ENCODE measurements at regions not wholly inside any gene's neighbourhood (a gene's known extent, or its start where the extent isn't known, plus 50 kb on each side); places are given as distances from the start of the nearest gene placed in this dataset.

- Histone ChIP-seq H3K27ac (replicated peaks) (no peak overlapping the region), H3K27me3 (ENCODE audit: insufficient read depth, poor library complexity, severe bottlenecking) (no peaks in the 10 kb centered on the region), H3K4me3 (replicated peaks; ENCODE audit: insufficient read depth, low read length) (no peak overlapping the region)
- DNase-seq (ENCODE audit: low read depth in 1 of 2, low spot score in 1 of 2) = no peak
- TF ChIP-seq POLR2AphosphoS5 (IDR thresholded peaks at IDR 0.05; ENCODE audit: low read depth) = no peak
- no peak for TF ChIP-seq SPI1 (IDR thresholded peaks at IDR 0.05; ENCODE audit: borderline replicate concordance, low read depth)
- no peak for TF ChIP-seq REST (IDR thresholded peaks at IDR 0.05; ENCODE audit: insufficient replicate concordance, low read depth)
Measured at GRCh38 chr5:6108540-6108848, 269.9 kb downstream of the MED10 start.

DNA sequence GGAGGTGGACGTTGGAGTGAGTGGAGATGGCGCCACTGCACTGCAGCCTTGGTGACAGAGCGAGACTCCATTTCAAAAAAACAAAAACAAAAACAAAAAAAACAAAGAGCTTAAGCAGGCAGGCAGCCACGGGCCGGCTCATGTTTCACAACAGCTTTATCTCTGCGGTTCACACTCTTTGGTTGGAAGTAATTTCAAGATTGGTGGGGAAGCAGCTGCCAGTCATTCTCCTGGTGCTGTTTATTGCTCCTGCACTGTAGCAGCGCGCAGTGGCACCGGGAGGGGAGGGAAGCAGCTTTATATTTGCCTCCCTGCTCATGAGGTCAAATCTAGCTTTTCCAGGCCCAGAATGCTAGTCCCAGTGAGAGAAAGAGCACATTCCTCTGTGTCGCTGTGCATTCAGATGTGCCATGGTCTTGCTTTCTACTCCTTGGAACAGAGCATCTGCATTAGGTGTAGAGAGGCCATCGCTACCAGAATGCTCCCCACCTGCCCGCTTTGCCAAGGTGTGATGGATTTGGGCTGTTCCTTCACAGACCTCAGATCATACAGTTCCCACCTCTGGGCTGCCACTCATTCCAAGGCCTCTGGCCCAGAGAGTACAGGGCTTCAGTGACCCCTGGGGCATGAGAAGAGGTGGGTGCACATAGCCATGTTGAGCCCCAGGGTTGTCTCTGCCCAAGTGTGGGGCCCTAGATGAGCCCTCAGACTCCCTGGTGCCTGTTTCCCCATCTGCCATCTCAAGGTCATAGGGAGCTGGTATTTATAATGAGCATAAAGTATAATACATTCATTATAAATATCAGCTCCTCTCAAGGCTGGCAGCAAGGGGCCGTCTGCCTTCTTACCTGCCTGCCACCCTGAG lies 270.4 kb downstream of the MED10 start:
- no peak for TF ChIP-seq REST (IDR thresholded peaks at IDR 0.05; ENCODE audit: insufficient replicate concordance, low read depth)
- no peak for TF ChIP-seq SPI1 (IDR thresholded peaks at IDR 0.05; ENCODE audit: borderline replicate concordance, low read depth)
- no peak for TF ChIP-seq GABPA (IDR thresholded peaks at IDR 0.05; ENCODE audit: low read depth)
- TF ChIP-seq POLR2AphosphoS5 (IDR thresholded peaks at IDR 0.05; ENCODE audit: low read depth) = no peak
- TF ChIP-seq, protein P1, sequence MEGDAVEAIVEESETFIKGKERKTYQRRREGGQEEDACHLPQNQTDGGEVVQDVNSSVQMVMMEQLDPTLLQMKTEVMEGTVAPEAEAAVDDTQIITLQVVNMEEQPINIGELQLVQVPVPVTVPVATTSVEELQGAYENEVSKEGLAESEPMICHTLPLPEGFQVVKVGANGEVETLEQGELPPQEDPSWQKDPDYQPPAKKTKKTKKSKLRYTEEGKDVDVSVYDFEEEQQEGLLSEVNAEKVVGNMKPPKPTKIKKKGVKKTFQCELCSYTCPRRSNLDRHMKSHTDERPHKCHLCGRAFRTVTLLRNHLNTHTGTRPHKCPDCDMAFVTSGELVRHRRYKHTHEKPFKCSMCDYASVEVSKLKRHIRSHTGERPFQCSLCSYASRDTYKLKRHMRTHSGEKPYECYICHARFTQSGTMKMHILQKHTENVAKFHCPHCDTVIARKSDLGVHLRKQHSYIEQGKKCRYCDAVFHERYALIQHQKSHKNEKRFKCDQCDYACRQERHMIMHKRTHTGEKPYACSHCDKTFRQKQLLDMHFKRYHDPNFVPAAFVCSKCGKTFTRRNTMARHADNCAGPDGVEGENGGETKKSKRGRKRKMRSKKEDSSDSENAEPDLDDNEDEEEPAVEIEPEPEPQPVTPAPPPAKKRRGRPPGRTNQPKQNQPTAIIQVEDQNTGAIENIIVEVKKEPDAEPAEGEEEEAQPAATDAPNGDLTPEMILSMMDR (IDR thresholded peaks at IDR 0.05; ENCODE audit: insufficient read depth, low read length) = no peak
- no peak for DNase-seq (ENCODE audit: low read depth in 1 of 2, low spot score in 1 of 2)
- H3K27me3 ChIP-seq (ENCODE audit: insufficient read depth, poor library complexity, severe bottlenecking) = no peaks in the 10 kb centered on the region
- H3K27ac ChIP-seq (replicated peaks) = no peak overlapping the region
- no peak overlapping the region for H3K4me3 ChIP-seq (replicated peaks; ENCODE audit: insufficient read depth, low read length)

- Histone ChIP-seq H3K4me3 (replicated peaks; ENCODE audit: insufficient read depth, low read length) (no peak overlapping the region), H3K27ac (replicated peaks) (no peak overlapping the region), H3K27me3 (ENCODE audit: insufficient read depth, poor library complexity, severe bottlenecking) (no peaks in the 10 kb centered on the region)
- DNase-seq (ENCODE audit: low read depth in 1 of 2, low spot score in 1 of 2) = no peak
- no peak for TF ChIP-seq POLR2AphosphoS5 (IDR thresholded peaks at IDR 0.05; ENCODE audit: low read depth)
- TF ChIP-seq, protein P1 (IDR thresholded peaks at IDR 0.05; ENCODE audit: insufficient read depth, low read length) = no peak
- no peak for TF ChIP-seq SPI1 (IDR thresholded peaks at IDR 0.05; ENCODE audit: borderline replicate concordance, low read depth)
- TF ChIP-seq REST (IDR thresholded peaks at IDR 0.05; ENCODE audit: insufficient replicate concordance, low read depth) = no peak
- no peak for TF ChIP-seq GABPA (IDR thresholded peaks at IDR 0.05; ENCODE audit: low read depth)
Measured at GRCh38 chr5:6106756-6107155, 271.6 kb downstream of the MED10 start.

Measured in HL-60 (cell line).